ENCODE measurements at regions not wholly inside any gene's neighbourhood (a gene's known extent, or its start where the extent isn't known, plus 50 kb on each side); places are given as distances from the start of the nearest gene placed in this dataset.

GRCh38 chr13:89165685-89166084 is 1494.5 kb downstream of the SLITRK5 start:
- no peaks in the 10 kb centered on the region for H3K27me3 ChIP-seq (ENCODE audit: insufficient read depth, poor library complexity, severe bottlenecking)
- H3K4me3 ChIP-seq (replicated peaks; ENCODE audit: insufficient read depth, low read length): no peak overlapping the region
- H3K27ac ChIP-seq (replicated peaks): no peak overlapping the region
- no peak for DNase-seq (ENCODE audit: low read depth in 1 of 2, low spot score in 1 of 2)
- no peak for TF ChIP-seq REST (IDR thresholded peaks at IDR 0.05; ENCODE audit: insufficient replicate concordance, low read depth)

- no peaks in the 10 kb centered on the region for H3K27me3 ChIP-seq (ENCODE audit: insufficient read depth, poor library complexity, severe bottlenecking)
- H3K27ac ChIP-seq (replicated peaks): no peak overlapping the region
- no peak overlapping the region for H3K4me3 ChIP-seq (replicated peaks; ENCODE audit: insufficient read depth, low read length)
- no peak for TF ChIP-seq POLR2AphosphoS5 (IDR thresholded peaks at IDR 0.05; ENCODE audit: low read depth)
- TF ChIP-seq SPI1 (IDR thresholded peaks at IDR 0.05; ENCODE audit: borderline replicate concordance, low read depth): no peak
- TF ChIP-seq REST (IDR thresholded peaks at IDR 0.05; ENCODE audit: insufficient replicate concordance, low read depth): no peak
- TF ChIP-seq GABPA (IDR thresholded peaks at IDR 0.05; ENCODE audit: low read depth): no peak
- no peak for TF ChIP-seq CTCF (IDR thresholded peaks at IDR 0.05; ENCODE audit: insufficient read depth, low read length)
- no peak for DNase-seq (ENCODE audit: low read depth in 1 of 2, low spot score in 1 of 2)
Observed at GRCh38 chr13:89169951-89170350, 1498.8 kb downstream of the SLITRK5 start.

GRCh38 chr13:89181041-89181440 is 1509.9 kb downstream of the SLITRK5 start:
- TF ChIP-seq POLR2AphosphoS5 (IDR thresholded peaks at IDR 0.05; ENCODE audit: low read depth) (no peak), CTCF (IDR thresholded peaks at IDR 0.05; ENCODE audit: insufficient read depth, low read length) (no peak), REST (IDR thresholded peaks at IDR 0.05; ENCODE audit: insufficient replicate concordance, low read depth) (no peak), GABPA (IDR thresholded peaks at IDR 0.05; ENCODE audit: low read depth) (no peak), SPI1 (IDR thresholded peaks at IDR 0.05; ENCODE audit: borderline replicate concordance, low read depth) (no peak)
- DNase-seq (ENCODE audit: low read depth in 1 of 2, low spot score in 1 of 2): no peak
- no peak overlapping the region for H3K27ac ChIP-seq (replicated peaks)
- H3K4me3 ChIP-seq (replicated peaks; ENCODE audit: insufficient read depth, low read length): no peak overlapping the region
- H3K27me3 ChIP-seq (ENCODE audit: insufficient read depth, poor library complexity, severe bottlenecking): no peaks in the 10 kb centered on the region

- Histone ChIP-seq H3K4me3 (replicated peaks; ENCODE audit: insufficient read depth, low read length) (no peak overlapping the region), H3K27me3 (ENCODE audit: insufficient read depth, poor library complexity, severe bottlenecking) (no peaks in the 10 kb centered on the region), H3K27ac (replicated peaks) (no peak overlapping the region)
- no peak for DNase-seq (ENCODE audit: low read depth in 1 of 2, low spot score in 1 of 2)
- no peak for TF ChIP-seq SPI1 (IDR thresholded peaks at IDR 0.05; ENCODE audit: borderline replicate concordance, low read depth)
- no peak for TF ChIP-seq REST (IDR thresholded peaks at IDR 0.05; ENCODE audit: insufficient replicate concordance, low read depth)
- no peak for TF ChIP-seq CTCF (IDR thresholded peaks at IDR 0.05; ENCODE audit: insufficient read depth, low read length)
- no peak for TF ChIP-seq GABPA (IDR thresholded peaks at IDR 0.05; ENCODE audit: low read depth)
- TF ChIP-seq POLR2AphosphoS5 (IDR thresholded peaks at IDR 0.05; ENCODE audit: low read depth): no peak
Observed at GRCh38 chr13:89199138-89199537, 1528.0 kb downstream of the SLITRK5 start.
